Fibroblast of the aortic adventitia (primary cell): ENCODE measurements at regions not wholly inside any gene's neighbourhood (a gene's known extent, or its start where the extent isn't known, plus 50 kb on each side); places are given as distances from the start of the nearest gene placed in this dataset.

Experiments used
- DNase-seq: peaks from one replicate; pipeline ENCODE4 v3.0.0-alpha.2; 2010; ENCODE audit warnings: low read depth
- H3K4me3 ChIP-seq: 2 replicates; pipeline ENCODE4 v1.5.1; 2011; ENCODE audit warnings: low read depth, mild to moderate bottlenecking, control low read depth, low read length, moderate library complexity
- TF ChIP-seq, protein P1 (sequence below): IDR thresholded peaks from 2 replicates; pipeline ENCODE4 v1.5.1; 2011; ENCODE audit warnings: mild to moderate bottlenecking, low read length, control low read depth, inconsistent platforms; ENCODE audit not compliant: insufficient read depth

DNA sequence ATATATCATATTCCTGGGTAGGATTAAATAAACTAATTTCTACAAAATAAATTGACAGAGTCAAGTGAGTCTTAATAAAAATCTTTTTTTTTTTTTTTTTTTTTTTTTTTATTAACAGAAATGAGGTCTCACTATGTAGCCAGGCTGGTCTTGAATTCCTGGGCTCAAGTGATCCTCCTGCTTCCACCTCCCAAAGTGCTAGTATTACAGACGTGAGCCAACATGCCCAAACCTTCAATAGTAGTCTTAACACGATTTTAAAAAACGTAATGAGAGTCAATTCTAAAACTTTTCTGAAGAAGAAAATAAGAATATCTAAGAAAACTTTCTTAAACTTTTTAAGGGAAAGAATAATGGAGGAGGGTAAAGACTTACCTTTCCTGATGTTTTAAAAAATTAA is 84.2 kb downstream of the YIPF5 start:
- no peak overlapping the region for H3K4me3 ChIP-seq
- no peak for DNase-seq
- TF ChIP-seq, protein P1, sequence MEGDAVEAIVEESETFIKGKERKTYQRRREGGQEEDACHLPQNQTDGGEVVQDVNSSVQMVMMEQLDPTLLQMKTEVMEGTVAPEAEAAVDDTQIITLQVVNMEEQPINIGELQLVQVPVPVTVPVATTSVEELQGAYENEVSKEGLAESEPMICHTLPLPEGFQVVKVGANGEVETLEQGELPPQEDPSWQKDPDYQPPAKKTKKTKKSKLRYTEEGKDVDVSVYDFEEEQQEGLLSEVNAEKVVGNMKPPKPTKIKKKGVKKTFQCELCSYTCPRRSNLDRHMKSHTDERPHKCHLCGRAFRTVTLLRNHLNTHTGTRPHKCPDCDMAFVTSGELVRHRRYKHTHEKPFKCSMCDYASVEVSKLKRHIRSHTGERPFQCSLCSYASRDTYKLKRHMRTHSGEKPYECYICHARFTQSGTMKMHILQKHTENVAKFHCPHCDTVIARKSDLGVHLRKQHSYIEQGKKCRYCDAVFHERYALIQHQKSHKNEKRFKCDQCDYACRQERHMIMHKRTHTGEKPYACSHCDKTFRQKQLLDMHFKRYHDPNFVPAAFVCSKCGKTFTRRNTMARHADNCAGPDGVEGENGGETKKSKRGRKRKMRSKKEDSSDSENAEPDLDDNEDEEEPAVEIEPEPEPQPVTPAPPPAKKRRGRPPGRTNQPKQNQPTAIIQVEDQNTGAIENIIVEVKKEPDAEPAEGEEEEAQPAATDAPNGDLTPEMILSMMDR: no peak

DNA sequence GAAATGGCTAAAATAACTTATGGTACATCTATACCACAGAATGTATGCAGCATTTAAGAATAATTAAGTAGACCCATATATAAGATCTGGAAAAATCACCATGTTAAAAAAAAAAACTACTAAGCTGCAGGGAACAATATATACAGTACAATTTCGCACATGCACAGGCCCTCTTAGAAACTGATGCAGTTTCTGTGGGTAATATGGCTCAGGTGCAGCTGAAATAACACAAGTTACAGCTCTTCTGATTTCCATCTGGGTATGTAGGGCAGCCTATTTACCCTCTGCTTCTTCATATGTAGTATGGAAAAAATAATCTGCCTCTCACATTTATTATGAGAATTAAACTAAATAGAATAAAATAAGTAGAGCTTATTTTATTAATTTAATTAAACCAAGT is 82.9 kb downstream of the YIPF5 start:
- no peak for DNase-seq
- TF ChIP-seq, protein P1: no peak
- no peak overlapping the region for H3K4me3 ChIP-seq

DNA sequence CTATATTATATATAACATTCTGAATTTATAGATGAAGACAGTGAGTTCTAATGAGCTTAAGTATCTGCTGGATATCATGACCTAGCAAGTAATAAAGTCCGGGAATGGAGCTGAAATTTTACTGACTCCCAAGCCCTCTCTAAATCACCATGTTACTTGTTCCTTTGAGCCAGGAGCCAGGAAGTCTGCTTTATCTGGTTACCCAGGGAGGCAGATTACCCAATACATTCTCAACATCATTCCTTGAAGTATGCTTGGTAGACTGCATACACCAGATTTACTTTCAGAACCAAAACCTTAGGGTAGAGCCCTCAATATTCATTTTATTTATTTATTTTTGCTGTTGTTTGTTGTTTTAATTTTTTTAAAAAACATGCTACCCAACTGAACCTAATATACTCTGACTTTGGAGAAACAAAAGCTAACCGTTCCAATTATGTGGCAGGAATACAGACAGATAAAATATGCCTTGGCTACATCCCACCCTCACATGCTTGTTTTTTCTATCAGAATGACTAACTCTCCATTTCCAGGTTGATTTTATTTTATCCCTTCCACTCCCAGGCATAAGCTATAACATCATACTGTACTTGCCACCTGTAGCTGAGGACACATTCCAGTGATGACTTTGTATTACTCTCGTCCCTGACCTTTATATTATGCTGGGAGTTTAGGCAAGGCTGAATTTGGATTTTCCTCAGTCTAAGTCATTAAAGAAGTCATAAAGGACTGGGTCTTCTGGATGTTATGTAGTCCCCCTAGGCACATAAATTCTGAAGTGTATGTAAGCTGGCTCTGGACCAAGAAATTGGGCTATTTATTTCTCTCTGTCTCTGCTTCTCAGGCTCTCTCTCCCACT is 82.0 kb downstream of the YIPF5 start:
- no peak overlapping the region for H3K4me3 ChIP-seq
- TF ChIP-seq, protein P1: no peak
- peak; percentile 80 for DNase-seq

DNA sequence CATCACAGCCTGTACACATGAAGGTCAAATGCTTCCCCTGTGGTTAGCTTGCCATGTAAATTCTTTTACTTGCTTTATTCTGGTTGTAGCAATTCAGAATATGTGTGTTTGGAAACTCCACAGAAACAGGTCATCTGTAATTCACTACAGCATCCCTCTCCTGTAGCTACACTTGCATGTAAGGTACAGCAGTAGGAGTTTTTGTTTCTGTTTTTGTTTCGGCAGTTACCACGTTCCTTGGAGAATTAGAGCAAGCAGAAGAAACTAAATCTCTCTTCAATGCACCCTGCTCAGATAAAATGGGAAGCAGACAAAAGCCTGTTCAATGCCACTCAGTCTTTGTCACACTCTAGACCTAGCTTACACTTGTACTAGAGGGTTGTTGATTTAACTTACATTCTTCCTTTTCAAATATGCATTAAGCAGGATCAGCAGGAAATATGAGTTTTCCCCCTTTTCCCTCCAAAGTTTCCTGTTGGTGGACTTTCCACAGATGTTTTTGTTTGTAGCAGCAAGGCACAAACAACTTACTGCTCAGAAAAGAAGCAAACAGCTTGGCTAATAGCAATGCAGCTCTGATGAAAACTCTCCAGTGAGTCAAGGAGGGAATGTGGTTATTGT is 80.9 kb downstream of the YIPF5 start:
- no peak for DNase-seq
- H3K4me3 ChIP-seq: no peak overlapping the region
- TF ChIP-seq, protein P1: no peak

DNA sequence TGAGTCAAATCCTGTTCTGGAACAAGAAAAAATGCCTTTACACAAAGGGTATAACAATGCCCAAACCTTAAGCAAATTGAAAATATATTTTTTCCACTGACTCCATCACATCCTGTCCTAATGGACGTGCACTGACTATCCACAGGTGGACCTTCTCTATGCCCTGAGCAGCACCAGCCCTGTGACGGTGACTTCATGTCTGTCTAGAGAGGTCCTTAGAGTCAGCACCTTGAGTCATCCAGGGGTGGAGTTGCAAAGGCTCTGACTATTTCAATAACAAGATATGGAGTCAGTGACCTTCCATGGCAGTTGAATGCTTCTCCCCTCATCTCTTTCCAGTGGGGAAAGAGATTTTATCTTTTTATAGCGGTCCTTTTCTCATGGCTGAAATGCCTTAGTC is 78.0 kb downstream of the YIPF5 start:
- no peak for DNase-seq
- TF ChIP-seq, protein P1: no peak
- no peak overlapping the region for H3K4me3 ChIP-seq

DNA sequence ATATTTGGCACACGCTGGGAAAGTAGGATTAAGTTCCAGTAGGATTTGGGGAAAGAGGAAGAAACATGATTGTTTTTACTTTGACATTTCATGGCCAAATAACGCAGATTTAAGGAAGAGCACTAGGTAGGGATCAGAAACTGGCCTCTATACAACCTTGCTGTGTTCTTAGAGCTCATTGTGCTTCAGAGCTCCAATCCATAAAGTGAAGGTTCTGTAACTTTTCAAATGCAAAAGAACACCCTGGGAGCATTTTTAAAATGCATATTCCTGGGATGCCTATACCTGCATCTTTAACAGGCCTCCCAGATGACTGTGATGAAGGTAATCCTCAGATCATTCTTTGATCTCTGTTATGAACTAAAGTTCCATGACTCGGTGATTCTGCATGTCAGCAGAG is 77.1 kb downstream of the YIPF5 start:
- TF ChIP-seq, protein P1: no peak
- no peak for DNase-seq
- no peak overlapping the region for H3K4me3 ChIP-seq
